Endothelial cell of umbilical vein (primary cell): ENCODE measurements at regions not wholly inside any gene's neighbourhood (a gene's known extent, or its start where the extent isn't known, plus 50 kb on each side); places are given as distances from the start of the nearest gene placed in this dataset.

Source experiments
- BruUV-seq: library from RNA; stranded (reverse); fragments of 400-500 nt; replicated peaks from 2 replicates; lab custom pipeline; 2021; lab: Mats Ljungman, UMichigan
- CTCF ChIA-PET: fragments of 300-600, 350-600 bp; sonication (Branson Sonifier 250); formaldehyde crosslinking; loops from one replicate; lab custom pipeline; 2021; ENCODE audit warnings: antibody characterized with exemption, inconsistent platforms; lab: Charles Lee
- POLR2A ChIA-PET: fragments of 300-600, 350-600 bp; sonication (Branson Sonifier 250); formaldehyde crosslinking; loops from one replicate; lab custom pipeline; 2021; ENCODE audit warnings: antibody characterized with exemption, inconsistent platforms; lab: Charles Lee
- DNase-seq: peaks from one replicate; pipeline ENCODE4 v3.0.0-alpha.2; 2011; ENCODE audit warnings: low read depth, low spot score
- FAIRE-seq: peaks from 2 replicates; lab custom pipeline; 2011; peaks lifted over from hg19 to GRCh38; lab: Jason Lieb, UNC
- H2AFZ ChIP-seq: 2 replicates; pipeline ENCODE4 v1.6.0; 2012; ENCODE audit warnings: low read depth, low read length, control low read depth, inconsistent platforms
- H3K27ac ChIP-seq: 2 replicates; pipeline ENCODE4 v1.5.1; 2011; ENCODE audit warnings: low read depth, mild to moderate bottlenecking, control low read depth, low read length, moderate library complexity; ENCODE audit not compliant: insufficient read depth
- H3K27me3 ChIP-seq, 2 experiments: 2 replicates each; pipeline versions ENCODE4 v1.6.0 to v1.6.1; 2011; ENCODE audit warnings: low read length in 2 of 2, mixed read lengths in 1 of 2; ENCODE audit not compliant: control insufficient read depth in 2 of 2, insufficient read depth in 2 of 2
- H3K36me3 ChIP-seq, 2 experiments: 2 replicates in 1 of 2; 3 replicates in 1 of 2; pipeline ENCODE4 v1.5.1; 2011; ENCODE audit warnings: low read length in 2 of 2, mild to moderate bottlenecking in 1 of 2, moderate library complexity in 1 of 2; ENCODE audit not compliant: control insufficient read depth in 2 of 2, insufficient read depth in 2 of 2; ENCODE audit errors: extremely low read depth in 1 of 2
- H3K4me1 ChIP-seq: 3 replicates; pipeline ENCODE4 v1.5.1; 2011; ENCODE audit warnings: mild to moderate bottlenecking, low read length; ENCODE audit not compliant: control insufficient read depth, insufficient read depth; ENCODE audit errors: extremely low read depth
- H3K4me2 ChIP-seq: 2 replicates; pipeline ENCODE4 v1.6.1; 2011; ENCODE audit warnings: low read length, control low read depth, mixed read lengths; ENCODE audit not compliant: insufficient read depth
- H3K4me3 ChIP-seq, 3 experiments: fragments of 200-600 bp in 1 of 3; sonication (generic), shearing (Covaris generic) in 1 of 3; replicated peaks in 1 of 3; 2 replicates each; pipeline ENCODE4 v1.5.1; 2011 to 2016; ENCODE audit warnings: control low read depth in 3 of 3, low read length in 3 of 3, mild to moderate bottlenecking in 2 of 3, inconsistent platforms in 1 of 3, low read depth in 1 of 3, moderate library complexity in 1 of 3; ENCODE audit not compliant: insufficient read depth in 1 of 3
- H3K79me2 ChIP-seq: 2 replicates; pipeline ENCODE4 v1.6.0; 2012; ENCODE audit warnings: low read length, inconsistent platforms; ENCODE audit not compliant: control insufficient read depth, insufficient read depth
- H3K9ac ChIP-seq: replicated peaks from 2 replicates; pipeline ENCODE3; 2011; ENCODE audit warnings: low read length, control low read depth; ENCODE audit not compliant: insufficient read depth; ENCODE audit errors: extremely low read depth
- H3K9me1 ChIP-seq: replicated peaks from 3 replicates; pipeline ENCODE4 v1.6.0; 2011; ENCODE audit warnings: mild to moderate bottlenecking, low read length; ENCODE audit not compliant: control insufficient read depth, insufficient read depth; ENCODE audit errors: extremely low read depth
- H3K9me3 ChIP-seq: replicated peaks from 2 replicates; pipeline ENCODE4 v1.5.1; 2012; ENCODE audit warnings: low read length, inconsistent platforms; ENCODE audit not compliant: control insufficient read depth, insufficient read depth
- H4K20me1 ChIP-seq: replicated peaks from 2 replicates; pipeline ENCODE3; 2011; ENCODE audit warnings: mild to moderate bottlenecking, low read length; ENCODE audit not compliant: control insufficient read depth, insufficient read depth; ENCODE audit errors: extremely low read depth
- CTCF ChIP-seq, 2 donors: IDR thresholded peaks; 1 replicate in 1 of 2; 2 replicates in 1 of 2; pipeline ENCODE4 v1.5.1; 2011; ENCODE audit warnings: low read length in 2 of 2, mild to moderate bottlenecking in 2 of 2, moderate library complexity in 2 of 2, control low read depth in 1 of 2, inconsistent platforms in 1 of 2, low read depth in 1 of 2; ENCODE audit not compliant: insufficient read depth in 1 of 2; ENCODE audit errors: extremely low read depth in 1 of 2
- EZH2 ChIP-seq: IDR thresholded peaks from 2 replicates; pipeline ENCODE4 v1.6.1; 2012; ENCODE audit warnings: borderline replicate concordance, low read depth, mild to moderate bottlenecking, moderate library complexity, low read length, inconsistent platforms; ENCODE audit not compliant: severe bottlenecking
- FOS ChIP-seq: IDR thresholded peaks from 2 replicates; pipeline ENCODE4 v1.6.1; 2011; ENCODE audit warnings: mild to moderate bottlenecking, low read length, moderate library complexity, borderline replicate concordance; ENCODE audit not compliant: insufficient read depth
- GATA2 ChIP-seq: IDR thresholded peaks from 2 replicates; pipeline ENCODE4 v1.7.0; 2011; ENCODE audit warnings: low read depth, mild to moderate bottlenecking, moderate library complexity, mixed read lengths, low read length; ENCODE audit not compliant: insufficient read length, insufficient read depth
- JUN ChIP-seq: IDR thresholded peaks from 2 replicates; pipeline ENCODE4 v1.6.1; 2011; ENCODE audit warnings: borderline replicate concordance, low read depth; ENCODE audit not compliant: insufficient read length, insufficient read depth
- MAX ChIP-seq: IDR thresholded peaks from 2 replicates; pipeline ENCODE4 v1.6.1; 2011; ENCODE audit not compliant: insufficient read depth, insufficient read length
- MYC ChIP-seq: IDR thresholded peaks from one replicate; pipeline ENCODE4 v1.6.1; 2011; ENCODE audit warnings: mild to moderate bottlenecking, low read depth, low read length
- POLR2A ChIP-seq: IDR thresholded peaks from 2 replicates; pipeline ENCODE4 v1.6.1; 2012; ENCODE audit warnings: low read depth, mild to moderate bottlenecking, control low read depth, low read length
- POLR2AphosphoS5 ChIP-seq: IDR thresholded peaks from 2 replicates; pipeline ENCODE4 v1.6.1; 2012; ENCODE audit warnings: low read depth, mild to moderate bottlenecking, control low read depth, low read length, moderate library complexity; ENCODE audit not compliant: insufficient read depth
- dilution Hi-C: fragments of 300-500 bp; cut with MboI; formaldehyde crosslinking; loops from one replicate; pipeline ENCODE4 v1.15.0; 2019; ENCODE audit warnings: low sequenced_read_pairs; ENCODE audit not compliant: extremely low pct_ligation_motif_present
- intact Hi-C: fragments of 100-400 bp; cut with micrococcal nuclease; formaldehyde crosslinking; loops from one replicate; pipeline ENCODE4 v1.10.0; 2022

GRCh38 chr2:204447722-204448121, 97.6 kb upstream of the PARD3B start:
- FAIRE-seq (no peak), DNase-seq (no peak)
- TF ChIP-seq CTCF (IDR thresholded peaks at IDR 0.05; ENCODE audit: extremely low read depth in 1 of 2, insufficient read depth in 1 of 2, low read depth in 1 of 2, low read length in 2 of 2) (no peak), MYC (no peak), FOS (no peak)
- H3K4me3 ChIP-seq: no peak overlapping the region
- H4K20me1 ChIP-seq: no peaks in the 10 kb centered on the region
- CTCF ChIA-PET: no interaction called here
- dilution Hi-C loops: no loop called here
- H3K27me3 ChIP-seq: no peaks in the 10 kb centered on the region
- POLR2A ChIA-PET: no interaction called here
- peaks cover 8% of the 10 kb centered on the region for H3K4me1 ChIP-seq
- H3K9me3 ChIP-seq: no peaks in the 10 kb centered on the region
- no peak overlapping the region for H3K27ac ChIP-seq
- H3K36me3 ChIP-seq: no peaks in the 10 kb centered on the region
- no TSS peak for BruUV-seq
- no peaks in the 10 kb centered on the region for H3K9me1 ChIP-seq
- H3K9ac ChIP-seq: no peak overlapping the region
- no peaks in the 10 kb centered on the region for H3K79me2 ChIP-seq
- H2AFZ ChIP-seq: no peak overlapping the region
- no peak overlapping the region for H3K4me2 ChIP-seq
- intact Hi-C loops: no loop called here

- dilution Hi-C loops: no loop called here
- Histone ChIP-seq H4K20me1 (no peaks in the 10 kb centered on the region), H3K79me2 (no peaks in the 10 kb centered on the region), H3K4me2 (no peak overlapping the region), H3K9ac (no peak overlapping the region), H3K27ac (no peak overlapping the region), H3K4me3 (no peak overlapping the region), H2AFZ (no peak overlapping the region), H3K9me1 (no peaks in the 10 kb centered on the region), H3K9me3 (no peaks in the 10 kb centered on the region), H3K27me3 (no peaks in the 10 kb centered on the region), H3K4me1 (peaks cover 24% of the 10 kb centered on the region), H3K36me3 (no peaks in the 10 kb centered on the region)
- intact Hi-C loops: loop anchor here (5.0 kb wide), 1 partner anchor 682 kb away; no protein-coding TSS in a partner anchor
- BruUV-seq: no TSS peak
- no peak for FAIRE-seq
- no peak for DNase-seq
- ChIA-PET CTCF (interaction anchor here (0.9 kb wide), 1 partner anchor 9 kb away, joined by 3 read pairs; no protein-coding TSS in a partner anchor), POLR2A (no interaction called here)
- no peak for TF ChIP-seq GATA2
- no peak for TF ChIP-seq FOS
- no peak for TF ChIP-seq JUN
- TF ChIP-seq EZH2: no peak
- TF ChIP-seq CTCF (IDR thresholded peaks at IDR 0.05; ENCODE audit: extremely low read depth in 1 of 2, insufficient read depth in 1 of 2, low read depth in 1 of 2, low read length in 2 of 2): no peak
- no peak for TF ChIP-seq POLR2AphosphoS5
- no peak for TF ChIP-seq MYC
- no peak for TF ChIP-seq MAX
- no peak for TF ChIP-seq POLR2A
These were observed 95.3 kb upstream of the PARD3B start for GRCh38 chr2:204449977-204450376.
